HFFc6 (cell line): ENCODE measurements at regions not wholly inside any gene's neighbourhood (a gene's known extent, or its start where the extent isn't known, plus 50 kb on each side); places are given as distances from the start of the nearest gene placed in this dataset.

Source experiments
- DNase-seq: peaks from one replicate; pipeline ENCODE4 v3.0.0-alpha.2; 2018
- H3K27ac Mint-ChIP-seq: 2 replicates; pipeline ENCODE4 v1.8.0; 2020; ENCODE audit warnings: mild to moderate bottlenecking, mixed read lengths
- H3K27me3 Mint-ChIP-seq: 2 replicates; pipeline ENCODE4 v1.8.0; 2021; ENCODE audit warnings: mild to moderate bottlenecking, moderate library complexity, mixed read lengths; ENCODE audit not compliant: insufficient read depth
- H3K36me3 Mint-ChIP-seq: 2 replicates; pipeline ENCODE4 v1.8.0; 2021; ENCODE audit warnings: low read depth, mixed read lengths
- H3K4me1 Mint-ChIP-seq: 2 replicates; pipeline ENCODE4 v1.8.0; 2020; ENCODE audit warnings: low read depth, mixed read lengths
- H3K4me3 Mint-ChIP-seq: 2 replicates; pipeline ENCODE4 v1.8.0; 2020; ENCODE audit warnings: mild to moderate bottlenecking, moderate library complexity, mixed read lengths
- H3K9me3 Mint-ChIP-seq: 2 replicates; pipeline ENCODE4 v1.8.0; 2020; ENCODE audit warnings: mild to moderate bottlenecking, mixed read lengths
- TF ChIP-seq, protein P1 (sequence below): fragments of 200-600 bp; sonication (generic); IDR thresholded peaks from 2 replicates; pipeline ENCODE4 v1.5.0; 2021; ENCODE audit warnings: antibody characterized with exemption, mild to moderate bottlenecking

DNA sequence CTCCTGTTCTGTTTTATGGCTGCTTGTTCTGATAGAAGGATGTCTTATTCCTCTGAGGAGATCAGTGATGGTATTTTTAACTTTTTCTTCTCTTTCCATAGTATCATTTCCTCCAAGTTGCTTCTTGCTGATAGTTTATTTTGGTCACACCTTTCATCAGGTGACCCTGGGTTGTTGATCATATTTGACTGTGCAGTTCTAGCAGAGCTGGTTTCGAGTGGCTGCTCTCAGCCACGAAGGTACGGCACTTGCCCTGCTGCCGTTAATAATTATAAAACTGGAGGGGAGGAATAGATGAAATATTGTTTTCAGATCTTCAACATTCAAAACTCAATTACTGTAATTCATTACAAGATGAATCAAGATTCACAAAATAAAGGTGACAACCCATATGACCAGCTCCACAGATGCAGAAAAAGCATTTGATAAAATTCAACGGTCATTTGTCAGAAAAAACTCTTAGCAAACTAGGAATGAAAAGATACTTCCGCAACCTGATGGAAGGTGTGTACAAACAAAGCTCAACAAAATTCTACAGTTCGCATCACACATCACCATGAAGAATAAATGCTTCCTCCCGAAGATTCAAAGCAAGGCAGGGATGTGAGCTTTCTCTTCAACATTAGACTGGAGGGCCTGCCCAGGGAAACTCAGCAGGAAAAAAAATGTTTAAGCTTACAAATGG, 59.2 kb upstream of the RTL6 start:
- Mint-ChIP-seq H3K27ac (no peak overlapping the region), H3K4me3 (no peak overlapping the region), H3K9me3 (no peaks in the 10 kb centered on the region), H3K27me3 (peaks cover 20% of the 10 kb centered on the region), H3K36me3 (no peaks in the 10 kb centered on the region), H3K4me1 (peaks cover 8% of the 10 kb centered on the region; the same call in 1 of the 2 replicates)
- TF ChIP-seq, protein P1, sequence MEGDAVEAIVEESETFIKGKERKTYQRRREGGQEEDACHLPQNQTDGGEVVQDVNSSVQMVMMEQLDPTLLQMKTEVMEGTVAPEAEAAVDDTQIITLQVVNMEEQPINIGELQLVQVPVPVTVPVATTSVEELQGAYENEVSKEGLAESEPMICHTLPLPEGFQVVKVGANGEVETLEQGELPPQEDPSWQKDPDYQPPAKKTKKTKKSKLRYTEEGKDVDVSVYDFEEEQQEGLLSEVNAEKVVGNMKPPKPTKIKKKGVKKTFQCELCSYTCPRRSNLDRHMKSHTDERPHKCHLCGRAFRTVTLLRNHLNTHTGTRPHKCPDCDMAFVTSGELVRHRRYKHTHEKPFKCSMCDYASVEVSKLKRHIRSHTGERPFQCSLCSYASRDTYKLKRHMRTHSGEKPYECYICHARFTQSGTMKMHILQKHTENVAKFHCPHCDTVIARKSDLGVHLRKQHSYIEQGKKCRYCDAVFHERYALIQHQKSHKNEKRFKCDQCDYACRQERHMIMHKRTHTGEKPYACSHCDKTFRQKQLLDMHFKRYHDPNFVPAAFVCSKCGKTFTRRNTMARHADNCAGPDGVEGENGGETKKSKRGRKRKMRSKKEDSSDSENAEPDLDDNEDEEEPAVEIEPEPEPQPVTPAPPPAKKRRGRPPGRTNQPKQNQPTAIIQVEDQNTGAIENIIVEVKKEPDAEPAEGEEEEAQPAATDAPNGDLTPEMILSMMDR: no peak
- DNase-seq: no peak

DNA sequence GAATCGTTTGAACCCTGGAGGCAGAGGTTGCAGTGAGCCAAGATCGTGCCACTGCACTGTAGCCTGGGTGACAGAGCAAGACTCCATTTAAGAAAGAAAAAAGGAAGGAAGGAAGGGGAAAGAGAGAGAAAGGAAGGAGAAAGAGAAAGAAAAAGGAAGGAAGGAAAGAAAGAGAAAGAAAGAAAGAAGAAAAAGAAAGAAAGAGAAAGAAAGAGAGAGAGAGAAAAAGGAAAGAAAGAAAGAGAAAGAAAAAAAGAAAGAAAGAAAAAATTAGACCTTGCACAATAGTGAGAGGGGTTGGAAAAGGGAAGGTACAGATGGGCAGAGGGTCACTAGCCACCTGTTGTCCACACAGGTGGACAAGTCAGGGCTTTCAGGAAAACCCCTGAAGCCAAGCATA, 57.6 kb upstream of the RTL6 start:
- DNase-seq: no peak
- H3K27ac Mint-ChIP-seq: no peak overlapping the region
- H3K36me3 Mint-ChIP-seq: no peaks in the 10 kb centered on the region
- H3K27me3 Mint-ChIP-seq: peaks cover 12% of the 10 kb centered on the region; the same call in 1 of the 2 replicates
- H3K9me3 Mint-ChIP-seq: no peaks in the 10 kb centered on the region
- TF ChIP-seq, protein P1: no peak
- no peak overlapping the region for H3K4me3 Mint-ChIP-seq
- peaks cover 23% of the 10 kb centered on the region for H3K4me1 Mint-ChIP-seq

DNA sequence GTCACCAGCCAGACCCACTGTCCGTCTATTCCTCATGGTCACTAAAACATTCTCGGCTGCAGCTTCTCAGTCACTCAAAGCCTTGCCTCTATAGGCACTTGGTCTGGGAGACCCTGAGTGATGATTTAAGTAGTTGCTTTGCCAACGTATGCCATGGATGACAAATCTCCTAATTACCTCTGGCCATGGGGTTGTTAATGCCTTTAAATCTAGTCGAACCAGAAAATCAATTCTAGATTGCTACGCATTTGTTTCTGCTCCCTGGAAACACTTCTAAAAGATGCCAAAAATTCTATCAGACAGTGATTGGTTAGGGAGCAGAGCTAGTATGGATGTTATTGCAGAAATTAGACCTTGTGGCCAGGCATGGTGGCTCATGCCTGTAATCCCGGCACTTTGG, 57.0 kb upstream of the RTL6 start:
- H3K36me3 Mint-ChIP-seq: no peaks in the 10 kb centered on the region
- peaks cover 27% of the 10 kb centered on the region for H3K4me1 Mint-ChIP-seq
- peaks cover 12% of the 10 kb centered on the region; the same call in 1 of the 2 replicates for H3K27me3 Mint-ChIP-seq
- TF ChIP-seq, protein P1: no peak
- H3K27ac Mint-ChIP-seq: no peak overlapping the region
- DNase-seq: no peak
- no peaks in the 10 kb centered on the region for H3K9me3 Mint-ChIP-seq
- no peak overlapping the region for H3K4me3 Mint-ChIP-seq

DNA sequence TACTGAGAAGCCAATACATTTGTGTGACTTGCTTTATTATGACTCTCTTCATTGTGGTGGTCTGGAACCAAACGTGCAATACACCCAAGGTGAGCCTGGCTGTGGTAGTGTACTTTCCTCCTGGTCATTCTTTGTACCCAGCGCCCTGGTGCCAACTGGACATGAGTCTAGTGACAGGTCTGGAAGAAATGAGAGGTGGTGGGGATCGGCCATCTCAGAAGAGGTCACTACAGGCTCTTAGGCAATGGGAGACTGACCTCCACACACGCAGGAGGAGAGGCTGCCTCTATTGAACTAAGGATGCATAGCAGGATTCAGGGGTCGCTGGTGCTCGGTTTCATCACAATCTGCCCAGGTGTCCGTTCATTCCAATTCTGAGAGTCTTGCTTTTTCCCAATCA, 56.4 kb upstream of the RTL6 start:
- TF ChIP-seq, protein P1: no peak
- peaks cover 27% of the 10 kb centered on the region for H3K4me1 Mint-ChIP-seq
- no peaks in the 10 kb centered on the region for H3K9me3 Mint-ChIP-seq

DNA sequence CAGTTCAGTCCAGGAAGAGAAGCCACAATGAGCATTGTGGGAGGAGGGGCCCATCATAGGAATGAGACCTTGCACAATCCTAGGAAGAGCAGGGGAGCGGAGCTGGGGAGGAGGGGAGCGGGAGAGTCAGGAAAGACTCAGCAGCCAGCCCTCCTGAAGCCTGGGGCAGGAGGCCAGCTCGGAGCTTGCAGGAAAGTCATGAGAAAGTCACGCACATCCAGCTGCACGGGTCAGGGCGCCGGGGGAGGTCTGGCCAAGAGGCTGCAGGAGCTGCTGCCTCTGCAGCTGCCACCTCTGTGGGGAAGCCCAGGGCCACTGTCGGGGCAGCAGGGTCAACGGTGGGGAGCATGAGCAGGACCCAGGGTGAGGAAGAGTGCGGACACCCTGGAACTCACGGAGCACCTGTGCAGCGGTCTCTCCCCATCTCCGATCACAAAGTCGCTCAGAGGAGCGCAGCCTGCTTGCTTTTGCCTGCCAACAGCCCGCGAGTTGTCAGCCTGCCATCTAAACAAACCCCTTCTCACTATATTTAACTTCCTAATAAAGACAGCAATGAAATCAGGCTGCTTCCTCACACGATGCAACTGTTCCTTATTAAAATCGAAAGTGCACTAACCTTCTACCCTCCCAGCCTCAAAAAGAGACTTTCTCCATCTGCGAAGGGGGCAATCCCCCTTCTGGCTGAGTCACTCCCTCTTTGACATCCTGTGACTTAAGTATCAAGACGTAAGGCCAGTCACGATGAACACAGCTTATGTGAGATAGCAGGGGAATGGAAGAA, 52.9 kb upstream of the RTL6 start:
- Mint-ChIP-seq H3K4me3 (peak overlapping the region; percentile 89), H3K27ac (peak overlapping the region; percentile 91), H3K36me3 (no peaks in the 10 kb centered on the region), H3K9me3 (no peaks in the 10 kb centered on the region), H3K27me3 (peaks cover 9% of the 10 kb centered on the region), H3K4me1 (peaks cover 19% of the 10 kb centered on the region)
- peak; percentile 85 for DNase-seq
- TF ChIP-seq, protein P1: no peak

More for the DNA sequence above, 56.4 kb upstream of the RTL6 start:
- H3K27ac Mint-ChIP-seq: no peak overlapping the region
- H3K36me3 Mint-ChIP-seq: no peaks in the 10 kb centered on the region
- DNase-seq: no peak
- peaks cover 12% of the 10 kb centered on the region; the same call in 1 of the 2 replicates for H3K27me3 Mint-ChIP-seq
- H3K4me3 Mint-ChIP-seq: no peak overlapping the region
